Stomach (tissue), 4 donors: ENCODE measurements at regions not wholly inside any gene's neighbourhood (a gene's known extent, or its start where the extent isn't known, plus 50 kb on each side); places are given as distances from the start of the nearest gene placed in this dataset.

Experiments used
- CTCF ChIP-seq, 7 experiments: fragments of 450-650 bp in 4 of 7; fragments of 200-600 bp in 3 of 7; sonication (generic) in 3 of 7; IDR thresholded peaks; one replicate each; pipeline ENCODE4 v1.5.1; 2016 to 2019; ENCODE audit warnings: antibody characterized with exemption in 7 of 7, control low read depth in 2 of 7, mild to moderate bottlenecking in 1 of 7
- EP300 ChIP-seq: sonication (generic); formaldehyde crosslinking; IDR thresholded peaks from one replicate; pipeline ENCODE4 v1.6.1; 2017; ENCODE audit warnings: antibody characterized with exemption
- POLR2A ChIP-seq, 4 donors: fragments of 450-650 bp; IDR thresholded peaks; one replicate each; pipeline ENCODE4 v1.6.1; 2016; ENCODE audit warnings: antibody characterized with exemption in 4 of 4, control low read depth in 2 of 4, mild to moderate bottlenecking in 1 of 4, moderate library complexity in 1 of 4

- TF ChIP-seq POLR2A (IDR thresholded peaks at IDR 0.05): no peak
- no peak for TF ChIP-seq CTCF (IDR thresholded peaks at IDR 0.05)
- TF ChIP-seq EP300: no peak
These were observed 558.4 kb downstream of the METTL15 start for GRCh38 chr11:28666632-28667031.
